ENCODE measurements at regions not wholly inside any gene's neighbourhood (a gene's known extent, or its start where the extent isn't known, plus 50 kb on each side); places are given as distances from the start of the nearest gene placed in this dataset.

- DNase-seq (no peak), ATAC-seq (no peak)
- Histone ChIP-seq H3K36me3 (no peaks in the 10 kb centered on the region), H3K27ac (no peak overlapping the region), H3K27me3 (peaks cover 0 to 30% (median 1%) of the 10 kb centered on the region in 9 donors), H3K4me1 (no peaks in the 10 kb centered on the region), H3K9me3 (no peaks in the 10 kb centered on the region), H3K4me3 (no peak overlapping the region)
- 74 to 82% (median 79%) methylated on average over 10 of the region's 10 CpGs for WGBS, 4 donors
- intact Hi-C loops (cut with DNase I): no loop called here
- TF ChIP-seq POLR2A (IDR thresholded peaks at IDR 0.05) (no peak), CTCF (IDR thresholded peaks at IDR 0.05) (no peak)
Measured at GRCh38 chr2:239667431-239667985, 266.7 kb upstream of the HDAC4 start.

GRCh38 chr2:239666855-239667376 lies 266.1 kb upstream of the HDAC4 start:
- no peaks in the 10 kb centered on the region for H3K9me3 ChIP-seq
- no peaks in the 10 kb centered on the region for H3K36me3 ChIP-seq
- H3K27me3 ChIP-seq: peaks cover 0 to 36% (median 7%) of the 10 kb centered on the region in 9 donors
- peaks cover 0 to 4% (median 0%) of the 10 kb centered on the region in 12 donors for H3K4me1 ChIP-seq
- no peak overlapping the region for H3K27ac ChIP-seq
- DNase-seq (no peak), ATAC-seq (no peak)
- no peak overlapping the region for H3K4me3 ChIP-seq
- WGBS, 4 donors: 53 to 69% (median 58%) methylated on average over 11 of the region's 11 CpGs
- no peak for TF ChIP-seq POLR2A (IDR thresholded peaks at IDR 0.05)
- no peak for TF ChIP-seq CTCF (IDR thresholded peaks at IDR 0.05)
- intact Hi-C loops (cut with DNase I): no loop called here

GRCh38 chr2:239666053-239666854 lies 265.4 kb upstream of the HDAC4 start:
- WGBS, 4 donors: 85 to 90% (median 87%) methylated on average over 18 of the region's 18 CpGs
- DNase-seq (no peak), ATAC-seq (no peak)
- H3K27ac ChIP-seq: no peak overlapping the region
- no peak overlapping the region for H3K4me3 ChIP-seq
- no peaks in the 10 kb centered on the region for H3K36me3 ChIP-seq
- H3K27me3 ChIP-seq: peaks cover 0 to 43% (median 12%) of the 10 kb centered on the region in 9 donors
- intact Hi-C loops (cut with DNase I): no loop called here
- peaks cover 0 to 6% (median 0%) of the 10 kb centered on the region in 12 donors for H3K4me1 ChIP-seq
- no peaks in the 10 kb centered on the region for H3K9me3 ChIP-seq
- no peak for TF ChIP-seq POLR2A (IDR thresholded peaks at IDR 0.05)
- no peak for TF ChIP-seq CTCF (IDR thresholded peaks at IDR 0.05)

- intact Hi-C loops (cut with DNase I): no loop called here
- H3K27me3 ChIP-seq: peaks cover 3 to 56% (median 26%) of the 10 kb centered on the region in 9 donors
- DNase-seq (no peak), ATAC-seq (no peak)
- no peak for TF ChIP-seq CTCF (IDR thresholded peaks at IDR 0.05)
- no peak for TF ChIP-seq POLR2A (IDR thresholded peaks at IDR 0.05)
- no peak overlapping the region for H3K4me3 ChIP-seq
- 87 to 93% (median 91%) methylated on average over 5 of the region's 5 CpGs for WGBS, 4 donors
- H3K4me1 ChIP-seq: peaks cover 0 to 12% (median 0%) of the 10 kb centered on the region in 12 donors
- H3K36me3 ChIP-seq: no peaks in the 10 kb centered on the region
- H3K27ac ChIP-seq: no peak overlapping the region
- H3K9me3 ChIP-seq: no peaks in the 10 kb centered on the region
Measured at GRCh38 chr2:239664216-239664810, 263.5 kb upstream of the HDAC4 start.
